ENCODE measurements at regions not wholly inside any gene's neighbourhood (a gene's known extent, or its start where the extent isn't known, plus 50 kb on each side); places are given as distances from the start of the nearest gene placed in this dataset.

- TF ChIP-seq CTCF (IDR thresholded peaks at IDR 0.05) (no peak), POLR2A (IDR thresholded peaks at IDR 0.05) (no peak)
Observed at GRCh38 chrX:25663701-25664100, 474.4 kb upstream of the MAGEB18 start.

All from upper lobe of left lung (tissue), 4 donors.